Breast epithelium (tissue), 4 donors: ENCODE measurements at regions not wholly inside any gene's neighbourhood (a gene's known extent, or its start where the extent isn't known, plus 50 kb on each side); places are given as distances from the start of the nearest gene placed in this dataset.

Source experiments
- DNase-seq, 2 donors: peaks; one replicate each; pipeline ENCODE4 v3.0.0-alpha.2; 2019; ENCODE audit warnings: low spot score in 2 of 2
- H3K27ac ChIP-seq, 2 donors: fragments of 200-600 bp; sonication (generic) in 1 of 2; one replicate each; pipeline ENCODE4 v1.5.1; 2016 to 2019; ENCODE audit warnings: mild to moderate bottlenecking in 1 of 2
- H3K27me3 ChIP-seq, 2 donors: fragments of 200-600 bp; sonication (generic) in 1 of 2; one replicate each; pipeline versions ENCODE4 v1.5.1 to v1.6.0; 2017 to 2019; ENCODE audit warnings: control low read depth in 1 of 2, mild to moderate bottlenecking in 1 of 2
- H3K36me3 ChIP-seq: fragments of 200-600 bp; one replicate; pipeline ENCODE4 v1.5.1; 2019
- H3K4me1 ChIP-seq, 2 donors: fragments of 200-600 bp; sonication (generic); one replicate each; pipeline ENCODE4 v1.5.1; 2016 to 2019; ENCODE audit warnings: control low read depth in 1 of 2
- H3K4me3 ChIP-seq, 3 donors: fragments of 200-600 bp; sonication (generic); 1 replicate in 2 of 3; 2 replicates in 1 of 3; pipeline ENCODE4 v1.5.1; 2016 to 2019; ENCODE audit warnings: mild to moderate bottlenecking in 3 of 3, moderate library complexity in 2 of 3
- H3K9me3 ChIP-seq, 2 donors: fragments of 200-600 bp; sonication (generic) in 1 of 2; one replicate each; pipeline ENCODE4 v1.5.1; 2016 to 2019; ENCODE audit warnings: control low read depth in 1 of 2
- CTCF ChIP-seq, 3 donors: fragments of 450-650 bp; IDR thresholded peaks; one replicate each; pipeline ENCODE4 v1.5.1; 2016 to 2017; ENCODE audit warnings: antibody characterized with exemption in 3 of 3, mild to moderate bottlenecking in 3 of 3, moderate library complexity in 3 of 3
- POLR2A ChIP-seq: fragments of 450-650 bp; IDR thresholded peaks from one replicate; pipeline ENCODE4 v1.6.1; 2016; ENCODE audit warnings: antibody characterized with exemption, mild to moderate bottlenecking, moderate library complexity
- POLR2AphosphoS5 ChIP-seq, 3 donors: sonication (generic); formaldehyde crosslinking; IDR thresholded peaks; one replicate each; pipeline ENCODE4 v1.6.1; 2017; ENCODE audit warnings: antibody characterized with exemption in 3 of 3
- intact Hi-C: fragments of 100-400 bp; cut with DNase I; formaldehyde crosslinking; loops from one replicate; pipeline ENCODE4 v1.15.1; 2023; ENCODE audit warnings: low total_unique reads

GRCh38 chr4:18406264-18406663 lies 384.7 kb upstream of the LCORL start:
- no peak for DNase-seq
- Histone ChIP-seq H3K27me3 (no peaks in the 10 kb centered on the region), H3K27ac (no peak overlapping the region), H3K4me3 (no peak overlapping the region), H3K36me3 (no peaks in the 10 kb centered on the region), H3K4me1 (no peaks in the 10 kb centered on the region), H3K9me3 (no peaks in the 10 kb centered on the region)
- TF ChIP-seq POLR2A (no peak), POLR2AphosphoS5 (IDR thresholded peaks at IDR 0.05) (no peak), CTCF (IDR thresholded peaks at IDR 0.05) (no peak)
- intact Hi-C loops: no loop called here

- TF ChIP-seq CTCF (IDR thresholded peaks at IDR 0.05) (no peak), POLR2AphosphoS5 (IDR thresholded peaks at IDR 0.05) (no peak), POLR2A (no peak)
- Histone ChIP-seq H3K4me3 (no peak overlapping the region), H3K27me3 (no peaks in the 10 kb centered on the region), H3K27ac (no peak overlapping the region), H3K36me3 (no peaks in the 10 kb centered on the region), H3K4me1 (no peaks in the 10 kb centered on the region), H3K9me3 (no peaks in the 10 kb centered on the region)
- intact Hi-C loops: no loop called here
- no peak for DNase-seq
Observed at GRCh38 chr4:18405054-18405453, 383.5 kb upstream of the LCORL start.

GRCh38 chr4:18404642-18405041 lies 383.1 kb upstream of the LCORL start:
- DNase-seq: no peak
- intact Hi-C loops: no loop called here

GRCh38 chr4:18403327-18403726 lies 381.8 kb upstream of the LCORL start:
- no peaks in the 10 kb centered on the region for H3K36me3 ChIP-seq
- no peak overlapping the region for H3K27ac ChIP-seq
- H3K27me3 ChIP-seq: no peaks in the 10 kb centered on the region
- no peaks in the 10 kb centered on the region for H3K4me1 ChIP-seq
- H3K4me3 ChIP-seq: no peak overlapping the region
- H3K9me3 ChIP-seq: no peaks in the 10 kb centered on the region
- no peak for DNase-seq
- no peak for TF ChIP-seq POLR2A
- TF ChIP-seq CTCF (IDR thresholded peaks at IDR 0.05): no peak
- no peak for TF ChIP-seq POLR2AphosphoS5 (IDR thresholded peaks at IDR 0.05)
- intact Hi-C loops: no loop called here

More at GRCh38 chr4:18404642-18405041, 383.1 kb upstream of the LCORL start:
- no peaks in the 10 kb centered on the region for H3K9me3 ChIP-seq
- H3K36me3 ChIP-seq: no peaks in the 10 kb centered on the region
- no peak overlapping the region for H3K4me3 ChIP-seq
- H3K27ac ChIP-seq: no peak overlapping the region
- H3K27me3 ChIP-seq: no peaks in the 10 kb centered on the region
- H3K4me1 ChIP-seq: no peaks in the 10 kb centered on the region
- TF ChIP-seq CTCF (IDR thresholded peaks at IDR 0.05) (no peak), POLR2AphosphoS5 (IDR thresholded peaks at IDR 0.05) (no peak), POLR2A (no peak)

GRCh38 chr4:18401868-18402267 lies 380.3 kb upstream of the LCORL start:
- intact Hi-C loops: no loop called here
- H3K27ac ChIP-seq: no peak overlapping the region
- H3K36me3 ChIP-seq: no peaks in the 10 kb centered on the region
- DNase-seq: no peak
- no peaks in the 10 kb centered on the region for H3K9me3 ChIP-seq
- TF ChIP-seq POLR2AphosphoS5 (IDR thresholded peaks at IDR 0.05) (no peak), POLR2A (no peak), CTCF (IDR thresholded peaks at IDR 0.05) (no peak)
- no peaks in the 10 kb centered on the region for H3K27me3 ChIP-seq
- H3K4me3 ChIP-seq: no peak overlapping the region
- H3K4me1 ChIP-seq: no peaks in the 10 kb centered on the region
